ENCODE measurements at regions not wholly inside any gene's neighbourhood (a gene's known extent, or its start where the extent isn't known, plus 50 kb on each side); places are given as distances from the start of the nearest gene placed in this dataset.
"Not testable (repeated sequence)": the region's sequence is repeated elsewhere in the genome, so short reads cannot be mapped to it uniquely, and the experiment has no call there.

DNA sequence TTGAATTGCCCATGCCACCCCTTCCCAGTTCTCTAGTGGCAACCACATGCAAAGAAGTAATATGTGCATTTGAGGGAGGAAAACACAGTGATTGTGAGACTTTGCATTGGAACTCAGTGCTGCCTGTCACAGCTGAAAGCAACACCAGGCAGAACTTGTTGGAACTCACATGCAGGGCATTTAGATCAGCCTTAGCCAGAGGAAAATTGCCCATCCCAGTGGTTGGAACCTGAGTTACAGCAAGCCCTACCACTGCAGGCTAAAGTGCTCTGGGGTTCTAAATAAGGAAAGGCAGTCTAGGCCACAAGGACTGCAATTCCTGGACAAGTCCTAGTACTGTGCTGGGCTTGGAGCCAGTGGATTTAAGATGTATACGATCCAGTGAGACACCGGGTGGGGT is 245.3 kb upstream of the UFL1 start:
- DNase-seq, result no peak

GRCh38 chr6:96276856-96277255 is 244.8 kb upstream of the UFL1 start:
- DNase-seq, result no peak

- no peak for DNase-seq
Measured at GRCh38 chr6:96279084-96279483, 242.5 kb upstream of the UFL1 start.

DNA sequence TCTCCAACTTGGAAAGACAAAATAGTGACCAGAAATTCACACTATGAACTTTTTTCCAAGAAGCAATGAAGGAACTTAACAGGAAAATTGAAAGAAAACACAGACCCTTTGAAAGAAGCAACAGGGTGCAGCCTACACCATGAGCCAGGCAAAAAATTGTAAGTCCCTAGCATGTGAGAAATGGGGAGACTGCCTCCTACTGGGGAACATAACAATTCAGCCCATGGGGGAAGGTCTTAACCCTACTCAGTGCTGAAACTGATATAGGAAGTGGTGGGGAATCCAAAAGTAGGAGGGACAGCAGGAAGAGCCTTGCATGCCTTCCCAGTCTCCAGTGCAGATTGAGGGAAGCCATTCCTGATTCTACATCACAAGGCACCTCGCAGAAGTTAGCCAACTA is 235.1 kb upstream of the UFL1 start:
- DNase-seq, result no peak

GRCh38 chr6:96299525-96299924 is 222.1 kb upstream of the UFL1 start:
- no peak for DNase-seq

GRCh38 chr6:96301023-96301422 is 220.6 kb upstream of the UFL1 start:
- DNase-seq, result no peak

DNA sequence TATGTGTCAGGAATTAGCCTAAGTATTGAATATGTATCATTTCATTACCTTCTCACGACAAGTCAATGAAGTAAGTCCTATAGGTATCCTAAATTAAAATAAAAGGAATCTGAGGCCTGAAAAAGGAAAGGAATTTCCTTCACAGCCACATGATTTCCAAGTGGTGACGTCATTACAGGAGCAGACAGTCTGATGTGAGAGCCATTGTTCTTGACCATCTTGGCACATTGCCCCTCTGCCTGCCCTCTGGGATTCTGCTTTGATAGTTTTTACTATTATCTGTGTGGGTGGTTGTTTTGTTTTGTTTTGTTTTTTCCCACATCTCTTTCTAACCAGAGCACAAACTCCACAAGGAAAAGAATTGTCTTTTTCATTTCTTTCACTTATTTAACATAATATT is 219.8 kb upstream of the UFL1 start:
- peak; percentile 9 for DNase-seq

GRCh38 chr6:96302991-96303390 is 218.6 kb upstream of the UFL1 start:
- DNase-seq, result no peak

DNA sequence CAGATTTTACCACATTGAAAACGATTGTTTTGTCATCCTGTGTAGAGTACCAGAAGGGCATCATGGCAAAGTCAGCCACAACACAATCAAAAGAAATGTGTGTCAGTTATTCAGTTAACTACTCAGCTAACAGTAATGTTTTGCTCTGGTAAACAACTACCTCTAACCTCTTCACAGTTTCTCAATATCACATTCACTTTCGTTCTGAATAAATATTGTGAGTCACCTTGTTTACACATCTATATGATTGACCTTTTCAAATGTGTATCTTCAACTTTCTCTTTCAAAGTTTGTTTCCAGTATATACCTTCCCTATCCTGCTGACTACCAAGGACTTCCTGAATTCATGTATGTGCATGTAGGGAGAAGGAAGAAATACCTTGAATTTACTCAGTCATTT is 216.6 kb upstream of the UFL1 start:
- no peak for DNase-seq

DNA sequence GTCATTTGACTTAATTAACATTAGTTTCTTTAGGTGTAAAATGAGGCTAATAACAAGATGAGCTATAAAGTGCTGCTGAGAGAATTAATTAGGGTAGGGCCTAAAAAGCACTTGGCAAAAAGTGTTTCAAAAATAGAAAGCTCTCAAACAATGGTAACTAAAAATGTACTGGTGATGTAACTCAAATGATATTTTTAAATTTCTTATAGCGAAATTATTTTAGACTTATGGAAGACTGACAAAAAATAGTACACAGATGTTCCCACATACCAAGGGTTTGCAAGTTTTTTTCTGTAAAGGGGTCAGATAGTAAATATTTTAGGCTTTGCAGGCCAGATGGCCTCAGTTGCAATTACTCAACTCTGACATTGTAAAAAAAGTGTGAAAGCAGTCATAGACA is 190.7 kb upstream of the UFL1 start:
- DNase-seq, result no peak

DNA sequence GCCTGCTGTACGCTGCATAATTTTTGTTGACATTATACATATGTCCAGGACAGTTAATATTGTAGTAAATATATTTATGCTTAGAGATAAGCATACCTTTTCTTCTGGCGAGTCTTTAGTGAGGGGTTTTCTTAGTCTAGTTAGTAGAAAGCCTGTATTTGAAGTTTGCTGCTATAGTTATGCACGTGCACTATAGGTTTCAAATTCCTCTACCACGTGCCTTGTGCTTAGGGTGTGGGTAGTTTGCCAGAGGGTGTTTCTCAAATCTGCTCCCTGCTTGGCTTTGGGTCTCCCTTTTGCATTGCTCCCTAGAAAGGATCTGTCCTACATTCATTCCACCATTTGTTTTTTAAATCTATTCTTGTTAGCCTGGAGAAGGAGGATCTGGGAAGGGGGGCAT is 181.4 kb upstream of the UFL1 start:
- no peak for DNase-seq

GRCh38 chr6:96345501-96345900 is 176.1 kb upstream of the UFL1 start:
- DNase-seq, result no peak

DNA sequence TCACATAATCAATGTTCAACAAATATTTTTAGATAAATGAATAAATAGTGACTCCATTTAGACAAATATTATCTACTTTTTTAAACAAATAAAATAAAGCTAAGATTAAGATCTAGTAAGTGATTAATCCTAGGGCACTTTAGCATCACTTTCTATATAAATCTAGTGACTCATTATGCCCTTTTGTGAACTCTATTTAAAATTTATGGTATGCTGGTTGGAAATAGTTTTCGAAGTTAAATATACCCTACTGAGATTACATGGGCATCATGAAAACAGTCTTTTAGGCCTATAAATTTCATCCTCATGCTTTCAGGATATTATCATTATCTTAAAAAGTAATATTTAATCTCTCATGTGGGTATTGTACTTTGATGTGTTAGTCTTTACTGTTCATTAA is 140.4 kb upstream of the UFL1 start:
- no peak for DNase-seq

- peak; percentile 98 for DNase-seq
Measured at GRCh38 chr6:96391776-96392360, 129.7 kb upstream of the UFL1 start.

DNA sequence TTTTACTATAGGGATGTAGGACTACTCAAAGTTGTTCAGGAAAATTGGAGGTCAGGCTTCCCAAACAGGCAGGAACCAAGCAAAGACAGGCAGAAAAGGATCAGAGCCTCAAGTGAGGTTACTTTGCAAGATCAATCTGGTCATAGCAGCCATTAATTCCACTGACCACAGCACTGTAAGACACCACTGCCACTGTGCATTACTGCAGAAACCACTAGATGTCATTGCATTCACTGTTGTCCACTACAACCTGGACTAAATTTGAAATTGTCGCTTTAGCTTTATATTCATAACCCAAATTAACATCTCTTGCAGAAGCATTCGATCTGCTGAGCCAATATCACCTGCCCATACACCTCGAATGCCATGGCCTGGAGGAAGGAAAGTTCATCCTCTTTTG is 126.9 kb upstream of the UFL1 start:
- DNase-seq, result no peak

GRCh38 chr6:96410467-96410866 is 111.1 kb upstream of the UFL1 start:
- DNase-seq, result no peak

DNA sequence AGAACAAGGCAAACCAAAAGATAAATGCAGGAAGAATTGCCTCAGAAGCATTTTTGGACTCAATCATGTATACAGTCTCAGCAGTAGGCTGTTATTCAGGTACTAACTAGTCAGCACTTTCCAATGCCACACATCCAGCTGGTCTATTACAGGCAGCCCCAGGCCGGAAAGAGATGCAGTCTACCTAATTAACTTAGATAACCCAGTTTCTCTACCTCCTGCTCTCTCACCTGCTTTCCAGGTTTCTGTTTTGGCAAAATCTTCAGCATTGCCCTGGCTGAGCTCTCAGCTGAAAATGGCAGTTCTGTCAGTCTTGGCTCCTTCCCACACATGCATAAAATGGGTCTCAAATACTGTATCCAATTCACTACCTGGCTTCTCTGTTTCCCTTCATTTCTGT is 101.3 kb upstream of the UFL1 start:
- DNase-seq, result peak; percentile 65

- DNase-seq, result no peak
Measured at GRCh38 chr6:96433950-96434349, 87.7 kb upstream of the UFL1 start.

- DNase-seq, result no peak
Measured at GRCh38 chr6:96436398-96436797, 85.2 kb upstream of the UFL1 start.

GRCh38 chr6:96437228-96437627 is 84.4 kb upstream of the UFL1 start:
- not testable (repeated sequence) for DNase-seq

GRCh38 chr6:96450082-96450769 is 71.4 kb upstream of the UFL1 start:
- no peak for DNase-seq

- DNase-seq, result no peak
Measured at GRCh38 chr6:96450770-96451130, 70.9 kb upstream of the UFL1 start.

DNA sequence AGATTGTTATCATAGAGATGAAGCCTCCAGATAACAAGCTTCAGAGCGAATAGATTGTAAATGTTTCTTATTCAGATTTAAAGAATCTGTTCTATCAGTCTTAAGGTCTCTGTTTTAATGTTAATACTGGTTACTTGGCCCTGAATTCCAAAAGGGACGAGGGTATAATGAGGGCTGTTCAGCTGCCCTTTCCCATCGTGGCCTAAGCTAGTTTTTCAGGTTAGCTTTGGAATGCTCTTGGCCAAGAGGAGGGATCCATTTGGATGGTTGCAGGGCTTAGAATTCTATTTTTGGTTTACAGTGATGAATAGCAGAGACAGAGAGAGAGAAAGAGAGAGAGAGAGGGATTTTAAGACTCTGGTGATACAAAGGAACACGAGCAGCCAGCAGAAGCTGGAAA is 62.8 kb upstream of the UFL1 start:
- no peak for DNase-seq

DNA sequence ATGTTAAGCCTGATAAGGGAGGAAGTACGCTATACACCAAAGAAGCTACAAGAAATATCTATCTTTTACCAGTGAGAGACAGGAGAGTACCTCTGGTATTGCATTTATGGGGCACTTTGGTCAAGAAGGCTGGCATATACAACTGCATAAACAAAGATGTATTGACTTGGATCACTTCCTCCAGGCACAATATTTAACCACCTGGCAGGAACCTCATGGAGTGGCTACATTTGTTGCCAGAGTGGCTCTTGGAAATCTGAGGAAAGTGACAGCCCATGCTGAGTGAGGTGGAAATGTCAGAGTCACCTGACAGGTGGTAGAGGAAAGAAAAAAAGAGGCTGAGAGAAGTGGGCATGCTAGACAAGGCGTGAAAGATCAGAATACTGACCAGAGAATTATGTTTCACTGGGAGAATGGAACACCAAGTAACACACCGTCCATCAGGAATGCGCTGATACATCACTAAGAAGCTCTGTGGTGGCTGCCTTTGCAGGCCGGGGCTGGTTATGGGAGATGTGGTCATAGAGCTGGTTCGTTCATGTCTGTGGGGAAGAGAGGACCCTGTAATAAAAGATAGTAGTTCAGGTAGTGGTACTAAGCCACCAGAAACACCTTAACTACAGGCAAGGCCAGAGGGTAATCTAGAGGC is 61.4 kb upstream of the UFL1 start:
- peak; percentile 9 for DNase-seq
